C4-2B (cell line): ENCODE measurements at regions not wholly inside any gene's neighbourhood (a gene's known extent, or its start where the extent isn't known, plus 50 kb on each side); places are given as distances from the start of the nearest gene placed in this dataset.

Source experiments
- CTCF ChIP-seq: fragments of 450-650 bp; conservative IDR thresholded peaks from 2 replicates; pipeline ENCODE4 v1.5.1; 2017; ENCODE audit warnings: mild to moderate bottlenecking
- ZFX ChIP-seq: fragments of 450-650 bp; IDR thresholded peaks from 2 replicates; pipeline ENCODE4 v1.6.1; 2017

GRCh38 chr1:157279802-157280140, 141.6 kb upstream of the ETV3 start:
- no peak for TF ChIP-seq CTCF
- TF ChIP-seq ZFX = no peak
